ENCODE measurements at regions not wholly inside any gene's neighbourhood (a gene's known extent, or its start where the extent isn't known, plus 50 kb on each side); places are given as distances from the start of the nearest gene placed in this dataset.

- TF ChIP-seq, protein P1, sequence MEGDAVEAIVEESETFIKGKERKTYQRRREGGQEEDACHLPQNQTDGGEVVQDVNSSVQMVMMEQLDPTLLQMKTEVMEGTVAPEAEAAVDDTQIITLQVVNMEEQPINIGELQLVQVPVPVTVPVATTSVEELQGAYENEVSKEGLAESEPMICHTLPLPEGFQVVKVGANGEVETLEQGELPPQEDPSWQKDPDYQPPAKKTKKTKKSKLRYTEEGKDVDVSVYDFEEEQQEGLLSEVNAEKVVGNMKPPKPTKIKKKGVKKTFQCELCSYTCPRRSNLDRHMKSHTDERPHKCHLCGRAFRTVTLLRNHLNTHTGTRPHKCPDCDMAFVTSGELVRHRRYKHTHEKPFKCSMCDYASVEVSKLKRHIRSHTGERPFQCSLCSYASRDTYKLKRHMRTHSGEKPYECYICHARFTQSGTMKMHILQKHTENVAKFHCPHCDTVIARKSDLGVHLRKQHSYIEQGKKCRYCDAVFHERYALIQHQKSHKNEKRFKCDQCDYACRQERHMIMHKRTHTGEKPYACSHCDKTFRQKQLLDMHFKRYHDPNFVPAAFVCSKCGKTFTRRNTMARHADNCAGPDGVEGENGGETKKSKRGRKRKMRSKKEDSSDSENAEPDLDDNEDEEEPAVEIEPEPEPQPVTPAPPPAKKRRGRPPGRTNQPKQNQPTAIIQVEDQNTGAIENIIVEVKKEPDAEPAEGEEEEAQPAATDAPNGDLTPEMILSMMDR (optimal IDR thresholded peaks at IDR 0.05 in 1 of 3, IDR thresholded peaks at IDR 0.05 in 1 of 3, conservative IDR thresholded peaks at IDR 0.05 in 1 of 3; ENCODE audit: extremely low read depth in 1 of 3, insufficient read depth in 2 of 3, low read length in 3 of 3), result no peak
- no peak for TF ChIP-seq EZH2 (IDR thresholded peaks at IDR 0.05; ENCODE audit: low read length)
Observed at GRCh38 chr16:64493709-64494108, 628.2 kb downstream of the CDH11 start.

Data from keratinocyte (primary cell).